HEK293T (cell line): ENCODE measurements at regions not wholly inside any gene's neighbourhood (a gene's known extent, or its start where the extent isn't known, plus 50 kb on each side); places are given as distances from the start of the nearest gene placed in this dataset.

Source experiments
- CTCF ChIA-PET: fragments of 350-600 bp; formaldehyde crosslinking; extraction: SDS; loops from one replicate; lab custom pipeline; 2021; ENCODE audit warnings: antibody characterized with exemption, inconsistent platforms; lab: Yijun Ruan, JAX
- POLR2A ChIA-PET: fragments of 350-600 bp; formaldehyde crosslinking; extraction: SDS; loops from one replicate; lab custom pipeline; 2020; ENCODE audit warnings: antibody characterized with exemption, inconsistent platforms; lab: Yijun Ruan, JAX
- DNase-seq: peaks from one replicate; pipeline ENCODE4 v3.0.0; 2012; ENCODE audit warnings: mixed read lengths; ENCODE audit errors: extremely low spot score
- ARNT ChIP-seq: fragments of 450-650 bp; IDR thresholded peaks from 2 replicates; pipeline ENCODE4 v1.6.1; 2017; ENCODE audit warnings: mild to moderate bottlenecking
- BHLHE40 ChIP-seq: fragments of 450-650 bp; IDR thresholded peaks from 2 replicates; pipeline ENCODE4 v1.6.1; 2016; ENCODE audit warnings: mild to moderate bottlenecking, moderate library complexity, borderline replicate concordance
- CTBP1 ChIP-seq: fragments of 450-650 bp; IDR thresholded peaks from 2 replicates; pipeline ENCODE4 v1.6.1; 2016; ENCODE audit warnings: borderline replicate concordance
- ELF4 ChIP-seq: fragments of 450-650 bp; IDR thresholded peaks from 2 replicates; pipeline ENCODE4 v1.6.1; 2017; ENCODE audit warnings: antibody characterized with exemption
- FOXA1 ChIP-seq: fragments of 450-650 bp; IDR thresholded peaks from 2 replicates; pipeline ENCODE4 v1.6.1; 2016; ENCODE audit warnings: mild to moderate bottlenecking
- FOXK2 ChIP-seq: fragments of 450-650 bp; IDR thresholded peaks from 2 replicates; pipeline ENCODE4 v1.6.1; 2016; ENCODE audit warnings: mild to moderate bottlenecking
- FOXM1 ChIP-seq: fragments of 450-650 bp; IDR thresholded peaks from 2 replicates; pipeline ENCODE4 v1.6.1; 2017; ENCODE audit warnings: mild to moderate bottlenecking, borderline replicate concordance
- HDGF ChIP-seq: fragments of 450-650 bp; IDR thresholded peaks from 2 replicates; pipeline ENCODE4 v1.6.1; 2017; ENCODE audit warnings: antibody characterized with exemption, borderline replicate concordance
- L3MBTL2 ChIP-seq: fragments of 450-650 bp; conservative IDR thresholded peaks from 2 replicates; pipeline ENCODE4 v1.6.1; 2016; ENCODE audit warnings: mild to moderate bottlenecking
- LEF1 ChIP-seq: fragments of 450-650 bp; IDR thresholded peaks from 2 replicates; pipeline ENCODE4 v1.6.1; 2017; ENCODE audit warnings: mild to moderate bottlenecking, borderline replicate concordance
- NFRKB ChIP-seq: fragments of 450-650 bp; IDR thresholded peaks from 2 replicates; pipeline ENCODE4 v1.6.1; 2016; ENCODE audit warnings: mild to moderate bottlenecking, moderate library complexity
- SP1 ChIP-seq: fragments of 450-650 bp; IDR thresholded peaks from 2 replicates; pipeline ENCODE4 v1.6.1; 2017
- SUZ12 ChIP-seq: fragments of 450-650 bp; IDR thresholded peaks from 2 replicates; pipeline ENCODE4 v1.6.1; 2016; ENCODE audit warnings: mild to moderate bottlenecking
- TARDBP ChIP-seq: fragments of 450-650 bp; IDR thresholded peaks from 2 replicates; pipeline ENCODE4 v1.6.1; 2016
- ZNF384 ChIP-seq: fragments of 450-650 bp; IDR thresholded peaks from 2 replicates; pipeline ENCODE4 v1.6.1; 2016
- TF ChIP-seq, protein P1 (sequence below): fragments of 450-650 bp; IDR thresholded peaks from 2 replicates; pipeline ENCODE4 v1.6.1; 2016

DNA sequence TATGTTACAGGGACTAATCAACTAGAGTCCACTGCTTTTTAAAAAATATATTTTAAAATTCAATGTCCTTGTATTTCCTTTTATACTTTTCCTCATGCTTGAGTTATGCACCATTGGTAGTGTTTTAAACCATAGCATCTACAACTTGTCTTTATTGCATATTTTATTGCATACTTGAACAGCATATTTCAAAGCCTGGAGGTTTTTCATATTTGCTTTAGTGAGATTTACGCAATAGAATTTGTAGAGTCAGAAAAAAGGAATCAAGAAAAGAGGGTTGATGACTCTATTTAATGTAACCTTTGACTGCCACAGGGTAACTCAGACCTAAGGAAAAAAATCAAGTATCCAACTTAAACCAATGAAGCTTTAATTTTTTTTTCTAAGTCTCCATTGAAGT is 1165.7 kb upstream of the IGFBP7 start:
- TF ChIP-seq SUZ12 (no peak), HDGF (no peak), LEF1 (no peak), TARDBP (no peak), ELF4 (no peak), FOXA1 (no peak), BHLHE40 (no peak), FOXK2 (no peak), ZNF384 (no peak), ARNT (no peak)
- ChIA-PET CTCF (no interaction called here), POLR2A (no interaction called here)
- no peak for DNase-seq

DNA sequence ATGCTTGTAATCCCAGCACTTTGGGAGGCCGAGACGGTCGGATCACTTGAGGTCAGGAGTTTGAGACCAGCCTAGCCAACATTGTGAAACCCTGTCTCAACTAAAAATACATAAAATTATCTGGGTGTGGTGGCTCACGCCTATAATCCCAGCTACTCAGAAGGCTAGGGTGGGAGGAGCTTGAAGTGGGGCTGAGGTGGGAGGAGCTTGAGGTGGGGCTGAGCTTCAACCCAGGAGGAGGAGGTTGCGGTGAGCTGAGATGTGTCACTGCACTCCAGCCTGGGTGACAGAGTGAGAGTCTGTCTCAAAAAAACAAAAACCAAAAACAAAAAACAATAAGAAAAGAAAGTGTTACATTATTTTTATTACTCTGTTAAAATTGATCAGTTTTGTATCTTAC is 1164.4 kb upstream of the IGFBP7 start:
- no peak for DNase-seq
- ChIA-PET POLR2A (no interaction called here), CTCF (no interaction called here)
- no peak for TF ChIP-seq TARDBP
- TF ChIP-seq FOXK2: no peak
- no peak for TF ChIP-seq ARNT
- TF ChIP-seq NFRKB: no peak
- TF ChIP-seq HDGF: no peak
- TF ChIP-seq CTBP1: no peak
- TF ChIP-seq L3MBTL2: no peak
- no peak for TF ChIP-seq SP1
- TF ChIP-seq FOXM1: no peak
- TF ChIP-seq ZNF384: no peak
- TF ChIP-seq SUZ12: no peak
- no peak for TF ChIP-seq LEF1

DNA sequence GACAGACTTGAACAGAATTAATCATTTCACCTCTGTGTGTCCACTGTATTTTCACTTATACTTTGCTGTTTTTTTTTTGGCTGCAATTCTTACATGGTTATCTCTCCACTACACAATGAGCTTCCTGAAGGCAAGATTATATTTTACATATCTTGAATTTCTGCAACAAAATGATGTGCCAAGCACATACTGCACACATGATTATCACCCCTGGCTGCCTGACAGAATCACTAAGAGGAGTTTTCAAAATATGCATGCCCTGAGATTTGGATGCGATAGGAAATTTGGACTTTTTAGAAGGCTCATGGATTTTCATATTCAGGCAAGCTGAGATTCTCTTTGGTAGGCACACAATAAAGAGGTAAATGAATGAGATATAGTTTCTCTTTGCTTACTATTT is 1162.1 kb upstream of the IGFBP7 start:
- CTCF ChIA-PET: no interaction called here
- DNase-seq: no peak
- TF ChIP-seq, protein P1, sequence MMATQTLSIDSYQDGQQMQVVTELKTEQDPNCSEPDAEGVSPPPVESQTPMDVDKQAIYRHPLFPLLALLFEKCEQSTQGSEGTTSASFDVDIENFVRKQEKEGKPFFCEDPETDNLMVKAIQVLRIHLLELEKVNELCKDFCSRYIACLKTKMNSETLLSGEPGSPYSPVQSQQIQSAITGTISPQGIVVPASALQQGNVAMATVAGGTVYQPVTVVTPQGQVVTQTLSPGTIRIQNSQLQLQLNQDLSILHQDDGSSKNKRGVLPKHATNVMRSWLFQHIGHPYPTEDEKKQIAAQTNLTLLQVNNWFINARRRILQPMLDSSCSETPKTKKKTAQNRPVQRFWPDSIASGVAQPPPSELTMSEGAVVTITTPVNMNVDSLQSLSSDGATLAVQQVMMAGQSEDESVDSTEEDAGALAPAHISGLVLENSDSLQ: no peak
- TF ChIP-seq LEF1 (no peak), FOXA1 (no peak), ARNT (no peak), HDGF (no peak), ELF4 (no peak), ZNF384 (no peak), CTBP1 (no peak), L3MBTL2 (no peak), FOXK2 (no peak), BHLHE40 (no peak), TARDBP (no peak)
- POLR2A ChIA-PET: no interaction called here

DNA sequence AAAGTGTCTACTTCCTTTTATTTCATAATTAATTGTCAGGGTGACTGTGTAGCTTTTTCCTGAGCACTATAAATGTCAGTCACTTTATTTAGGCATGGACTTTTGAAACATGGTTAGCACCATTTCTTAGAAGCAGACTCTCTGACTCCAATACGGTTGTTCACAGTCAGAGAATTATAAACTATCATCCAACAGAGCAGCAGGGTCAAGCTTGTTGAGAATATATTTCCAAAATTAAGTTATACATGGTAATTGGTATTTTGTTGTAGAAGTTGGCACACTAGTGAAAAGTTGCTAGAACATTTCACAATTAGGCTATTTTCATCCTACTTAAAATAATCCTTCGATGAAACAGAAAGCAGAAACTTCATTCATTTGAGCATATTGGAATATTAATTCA is 1155.5 kb upstream of the IGFBP7 start:
- DNase-seq: no peak
- POLR2A ChIA-PET: no interaction called here
- CTCF ChIA-PET: no interaction called here
- TF ChIP-seq HDGF (no peak), ZNF384 (no peak), BHLHE40 (no peak), L3MBTL2 (no peak), NFRKB (no peak), ARNT (no peak), SP1 (no peak)

DNA sequence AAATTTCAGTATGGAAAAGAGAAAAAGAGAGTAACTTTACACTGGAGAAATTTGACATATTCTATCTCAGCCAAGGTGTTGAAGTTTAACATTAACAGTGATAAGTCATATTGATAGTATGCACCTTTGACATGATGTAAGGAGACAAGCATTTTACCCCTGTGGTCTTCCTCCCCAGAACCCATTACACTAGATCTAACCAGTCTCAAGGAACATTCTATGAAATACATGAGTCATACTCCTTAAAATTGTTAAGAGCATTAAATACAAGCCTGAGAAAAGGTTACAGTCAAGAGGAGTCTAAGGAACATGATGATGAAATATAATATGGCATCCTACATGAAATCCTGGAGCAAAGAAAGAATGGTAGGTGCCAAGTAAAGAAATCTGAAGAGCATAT is 1151.3 kb upstream of the IGFBP7 start:
- ChIA-PET POLR2A (no interaction called here), CTCF (no interaction called here)
- no peak for DNase-seq
- TF ChIP-seq, protein P1: no peak
- TF ChIP-seq FOXA1: no peak
- TF ChIP-seq NFRKB: no peak
- TF ChIP-seq ZNF384: no peak
- TF ChIP-seq L3MBTL2: no peak
- TF ChIP-seq BHLHE40: no peak
- no peak for TF ChIP-seq SUZ12
- no peak for TF ChIP-seq FOXK2
- TF ChIP-seq TARDBP: no peak
- TF ChIP-seq FOXM1: no peak
- no peak for TF ChIP-seq LEF1
- TF ChIP-seq ARNT: no peak
- no peak for TF ChIP-seq SP1
- no peak for TF ChIP-seq HDGF
- no peak for TF ChIP-seq CTBP1
- no peak for TF ChIP-seq ELF4

DNA sequence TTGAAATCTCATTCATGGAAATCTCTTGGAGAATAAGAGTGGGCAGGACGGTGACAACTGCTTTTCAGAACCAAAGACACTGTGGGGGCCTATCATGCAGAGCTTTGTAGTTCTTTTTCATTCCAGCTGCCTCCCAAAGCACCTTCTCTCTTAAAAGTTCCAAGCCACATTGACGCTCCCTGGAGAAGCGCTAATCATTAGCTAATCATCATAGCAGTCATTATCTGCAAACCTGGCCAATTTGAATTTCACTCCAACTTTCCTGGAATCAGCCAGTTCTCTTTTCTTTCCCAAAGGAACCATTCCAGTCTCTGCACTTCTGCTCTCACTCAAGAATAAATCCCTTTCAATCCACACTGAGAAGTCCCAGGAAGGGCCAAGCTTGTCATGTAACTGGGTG is 1144.1 kb upstream of the IGFBP7 start:
- ChIA-PET CTCF (no interaction called here), POLR2A (no interaction called here)
- TF ChIP-seq HDGF: no peak
- no peak for TF ChIP-seq SUZ12
- TF ChIP-seq ELF4: no peak
- TF ChIP-seq ARNT: no peak
- no peak for TF ChIP-seq BHLHE40
- no peak for TF ChIP-seq FOXA1
- TF ChIP-seq NFRKB: no peak
- TF ChIP-seq FOXK2: no peak
- TF ChIP-seq SP1: no peak
- TF ChIP-seq, protein P1: no peak
- no peak for TF ChIP-seq TARDBP
- TF ChIP-seq FOXM1: no peak
- TF ChIP-seq LEF1: no peak
- TF ChIP-seq ZNF384: no peak
- no peak for TF ChIP-seq CTBP1
- TF ChIP-seq L3MBTL2: no peak
- DNase-seq: no peak
